H1 (cell line): ENCODE measurements at regions not wholly inside any gene's neighbourhood (a gene's known extent, or its start where the extent isn't known, plus 50 kb on each side); places are given as distances from the start of the nearest gene placed in this dataset.

Experiments
- CTCF ChIA-PET: fragments of 300-600 bp; sonication (Branson Sonifier 250); formaldehyde crosslinking; loops from one replicate; lab custom pipeline; 2021; ENCODE audit not compliant: partially characterized antibody; lab: Charles Lee
- POLR2A ChIA-PET: fragments of 300-600 bp; sonication (Branson Sonifier 250); formaldehyde crosslinking; loops from one replicate; lab custom pipeline; 2021; ENCODE audit warnings: inconsistent platforms; ENCODE audit not compliant: partially characterized antibody; lab: Charles Lee
- DNase-seq, 2 experiments: peaks; one replicate each; pipeline versions ENCODE4 v3.0.0 to v3.0.0-alpha.2; 2010 to 2022; ENCODE audit warnings: low spot score in 2 of 2, low read depth in 1 of 2, mixed read lengths in 1 of 2
- FAIRE-seq: peaks from 2 replicates; lab custom pipeline; 2011; peaks lifted over from hg19 to GRCh38; lab: Jason Lieb, UNC
- H2AFZ ChIP-seq: 2 replicates; pipeline ENCODE4 v1.8.1; 2012; ENCODE audit warnings: low read length, inconsistent platforms
- H2AK5ac ChIP-seq: 2 replicates; pipeline ENCODE4 v1.6.1; 2013; ENCODE audit warnings: low read depth, low read length
- H2BK120ac ChIP-seq: replicated peaks from 2 replicates; pipeline ENCODE3; 2013; ENCODE audit warnings: low read depth, low read length, inconsistent platforms
- H2BK12ac ChIP-seq: 2 replicates; pipeline ENCODE4 v1.6.1; 2013; ENCODE audit warnings: low read depth, low read length
- H2BK15ac ChIP-seq: 2 replicates; pipeline ENCODE4 v1.6.1; 2013; ENCODE audit warnings: low read length
- H2BK20ac ChIP-seq: 2 replicates; pipeline ENCODE4 v1.6.1; 2013; ENCODE audit warnings: low read length
- H2BK5ac ChIP-seq: 2 replicates; pipeline ENCODE4 v1.6.1; 2013; ENCODE audit warnings: low read depth, low read length
- H3K14ac ChIP-seq: 2 replicates; pipeline ENCODE4 v1.6.1; 2013; ENCODE audit warnings: inconsistent platforms; ENCODE audit not compliant: insufficient read length
- H3K18ac ChIP-seq: 2 replicates; pipeline ENCODE4 v1.6.1; 2013; ENCODE audit warnings: low read length; ENCODE audit errors: extremely low read depth
- H3K23ac ChIP-seq: 2 replicates; pipeline ENCODE4 v1.6.1; 2013; ENCODE audit warnings: inconsistent platforms; ENCODE audit not compliant: insufficient read length
- H3K23me2 ChIP-seq: 2 replicates; pipeline ENCODE4 v1.6.1; 2013; ENCODE audit warnings: low read depth, low read length
- H3K27ac ChIP-seq: 2 replicates; pipeline ENCODE4 v1.6.1; 2011; ENCODE audit warnings: low read depth, low read length, inconsistent platforms
- H3K27me3 ChIP-seq, 4 experiments: replicated peaks in 1 of 4; 1 replicate in 1 of 4; 2 replicates in 3 of 4; pipeline versions ENCODE4 v1.6.1 to v1.8.1; 2011 to 2013; ENCODE audit warnings: low read length in 3 of 4, mild to moderate bottlenecking in 3 of 4, inconsistent platforms in 2 of 4, mixed read lengths in 2 of 4, moderate library complexity in 1 of 4; ENCODE audit not compliant: control insufficient read depth in 3 of 4, insufficient read depth in 3 of 4; ENCODE audit errors: extremely low read depth in 1 of 4
- H3K36me3 ChIP-seq, 4 experiments: 2 replicates each; pipeline versions ENCODE4 v1.6.1 to v1.8.1; 2011 to 2013; ENCODE audit warnings: mild to moderate bottlenecking in 4 of 4, low read length in 3 of 4, moderate library complexity in 2 of 4, control low read depth in 1 of 4, inconsistent platforms in 1 of 4; ENCODE audit not compliant: insufficient read depth in 4 of 4, control insufficient read depth in 2 of 4
- H3K4ac ChIP-seq: replicated peaks from 2 replicates; pipeline ENCODE3; 2013; ENCODE audit warnings: low read length, low read depth, mixed read lengths, inconsistent platforms; ENCODE audit not compliant: insufficient read length
- H3K4me1 ChIP-seq, 4 experiments: replicated peaks in 1 of 4; 1 replicate in 1 of 4; 2 replicates in 3 of 4; pipeline versions ENCODE4 v1.6.1 to v1.8.1; 2011 to 2013; ENCODE audit warnings: low read length in 3 of 4, inconsistent platforms in 2 of 4, mixed read lengths in 1 of 4; ENCODE audit not compliant: insufficient read depth in 4 of 4, control insufficient read depth in 3 of 4
- H3K4me2 ChIP-seq, 2 experiments: 2 replicates each; pipeline versions ENCODE4 v1.6.1 to v1.8.1; 2011 to 2013; ENCODE audit warnings: low read depth in 2 of 2, low read length in 2 of 2, control low read depth in 1 of 2, inconsistent platforms in 1 of 2, mild to moderate bottlenecking in 1 of 2; ENCODE audit not compliant: insufficient read depth in 1 of 2
- H3K4me3 ChIP-seq, 4 experiments: fragments of 200-600, 300-600 bp in 1 of 4; sonication (generic), shearing (Covaris generic), sonication (Bioruptor Twin) in 1 of 4; 2 replicates each; pipeline versions ENCODE4 v1.5.1 to v1.8.1; 2011 to 2016; ENCODE audit warnings: low read length in 4 of 4, low read depth in 3 of 4, control low read depth in 2 of 4, inconsistent platforms in 2 of 4, mild to moderate bottlenecking in 2 of 4, mixed read lengths in 1 of 4, moderate library complexity in 1 of 4; ENCODE audit not compliant: insufficient read depth in 2 of 4; ENCODE audit errors: extremely low read depth in 1 of 4
- H3K56ac ChIP-seq: replicated peaks from 2 replicates; pipeline ENCODE3; 2013; ENCODE audit warnings: low read depth, mild to moderate bottlenecking, mixed read lengths, low read length, inconsistent platforms; ENCODE audit not compliant: insufficient read length
- H3K79me1 ChIP-seq: 2 replicates; pipeline ENCODE4 v1.6.1; 2013; ENCODE audit warnings: low read depth, low read length, control low read depth
- H3K79me2 ChIP-seq, 2 experiments: 2 replicates each; pipeline versions ENCODE4 v1.6.1 to v1.8.1; 2012 to 2013; ENCODE audit warnings: low read length in 2 of 2, mild to moderate bottlenecking in 2 of 2, inconsistent platforms in 1 of 2; ENCODE audit not compliant: insufficient read depth in 2 of 2, control insufficient read depth in 1 of 2
- H3K9ac ChIP-seq, 4 experiments: replicated peaks in 1 of 4; 1 replicate in 1 of 4; 2 replicates in 3 of 4; pipeline versions ENCODE4 v1.6.1 to v1.8.1; 2011 to 2013; ENCODE audit warnings: low read depth in 3 of 4, low read length in 3 of 4, control low read depth in 2 of 4, mild to moderate bottlenecking in 2 of 4, moderate library complexity in 2 of 4, inconsistent platforms in 1 of 4; ENCODE audit errors: extremely low read depth in 1 of 4
- H3K9me3 ChIP-seq, 2 experiments: 2 replicates each; pipeline versions ENCODE4 v1.6.1 to v1.8.1; 2012 to 2013; ENCODE audit warnings: mild to moderate bottlenecking in 2 of 2, moderate library complexity in 2 of 2, control low read depth in 1 of 2, inconsistent platforms in 1 of 2, low read depth in 1 of 2, low read length in 1 of 2, mixed read lengths in 1 of 2; ENCODE audit not compliant: insufficient read depth in 2 of 2
- H4K20me1 ChIP-seq, 2 experiments: replicated peaks in 1 of 2; 2 replicates each; pipeline versions ENCODE3 to v1.8.1; 2011 to 2013; ENCODE audit warnings: inconsistent platforms in 2 of 2, low read length in 2 of 2, mild to moderate bottlenecking in 1 of 2; ENCODE audit not compliant: insufficient read depth in 2 of 2, control insufficient read depth in 1 of 2
- H4K5ac ChIP-seq: 2 replicates; pipeline ENCODE4 v1.6.1; 2013; ENCODE audit warnings: low read length, low read depth, mixed read lengths, inconsistent platforms; ENCODE audit not compliant: insufficient read length
- H4K8ac ChIP-seq: 2 replicates; pipeline ENCODE4 v1.8.0; 2013; ENCODE audit warnings: mild to moderate bottlenecking, moderate library complexity, low read length, inconsistent platforms; ENCODE audit not compliant: insufficient read depth; ENCODE audit errors: extremely low read depth
- H4K91ac ChIP-seq: replicated peaks from 2 replicates; pipeline ENCODE3; 2013; ENCODE audit warnings: low read length, mixed read lengths, inconsistent platforms; ENCODE audit not compliant: insufficient read length
- ASH2L ChIP-seq: fragments of 200-600, 300-600 bp; sonication (generic); IDR thresholded peaks from one replicate; pipeline ENCODE4 v1.7.1; 2017; ENCODE audit warnings: low read length
- ATF2 ChIP-seq: IDR thresholded peaks from 2 replicates; pipeline ENCODE4 v1.6.1; 2012; ENCODE audit warnings: low read length, inconsistent platforms
- CBX5 ChIP-seq: fragments of 300-800, 300-1000 bp; sonication (generic); IDR thresholded peaks from 2 replicates; pipeline ENCODE4 v1.7.1; 2016; ENCODE audit warnings: antibody characterized with exemption, low read length, low read depth
- CREB1 ChIP-seq: IDR thresholded peaks from 2 replicates; pipeline ENCODE4 v1.6.1; 2012; ENCODE audit warnings: inconsistent platforms
- KDM1A ChIP-seq: fragments of 200-600, 300-600 bp; sonication (generic); IDR thresholded peaks from 2 replicates; pipeline ENCODE4 v1.7.1; 2016; ENCODE audit warnings: mild to moderate bottlenecking, low read length, borderline replicate concordance
- MAX ChIP-seq: IDR thresholded peaks from 2 replicates; pipeline ENCODE4 v1.6.1; 2012; ENCODE audit warnings: inconsistent platforms
- SIRT6 ChIP-seq: IDR thresholded peaks from one replicate; pipeline ENCODE4 v1.7.1; 2012; ENCODE audit warnings: low read length, inconsistent platforms
- SP2 ChIP-seq: IDR thresholded peaks from 2 replicates; pipeline ENCODE4 v1.6.1; 2012; ENCODE audit warnings: mild to moderate bottlenecking, low read length, inconsistent platforms
- SRF ChIP-seq: IDR thresholded peaks from 2 replicates; pipeline ENCODE4 v1.6.1; 2011; ENCODE audit warnings: mild to moderate bottlenecking, low read depth, low read length, moderate library complexity
- SUZ12 ChIP-seq: fragments of 200-600 bp; sonication (generic); IDR thresholded peaks from 2 replicates; pipeline ENCODE4 v1.6.1; 2012; ENCODE audit warnings: mild to moderate bottlenecking, inconsistent platforms, low read length, moderate library complexity, mixed read lengths
- TCF12 ChIP-seq: IDR thresholded peaks from 2 replicates; pipeline ENCODE4 v1.6.1; 2011; ENCODE audit warnings: low read depth, mild to moderate bottlenecking, low read length
- USF2 ChIP-seq: IDR thresholded peaks from 2 replicates; pipeline ENCODE4 v1.6.1; 2011; ENCODE audit warnings: low read length, improper control_type of control experiment
- YY1 ChIP-seq: IDR thresholded peaks from 2 replicates; pipeline ENCODE4 v1.6.1; 2011; ENCODE audit warnings: low read depth, mild to moderate bottlenecking, low read length
- WGBS, 2 experiments: shearing (Covaris generic) in 1 of 2; methylation state at CpG; one replicate each; pipeline versions ENCODE4 v1.1.6 to v1.1.7; 2013 to 2015; ENCODE audit warnings: low lambda C conversion rate in 2 of 2, mixed read lengths in 2 of 2, inconsistent platforms in 1 of 2, low coverage in 1 of 2, missing lambda C conversion rate in 1 of 2; ENCODE audit not compliant: insufficient replicate concordance in 2 of 2, insufficient coverage in 1 of 2, insufficient read length in 1 of 2; ENCODE audit errors: extremely low coverage in 1 of 2, missing lambda C conversion rate in 1 of 2; 5-methylcytosine and 5-hydroxymethylcytosine counted together

- no peak overlapping the region for H4K5ac ChIP-seq
- H4K91ac ChIP-seq = no peak overlapping the region
- H3K27ac ChIP-seq = no peak overlapping the region
- no peaks in the 10 kb centered on the region for H3K79me1 ChIP-seq
- ChIA-PET POLR2A (no interaction called here), CTCF (interaction anchor here (1.1 kb wide), 1 partner anchor 232 kb away, joined by 3 read pairs; no protein-coding TSS in a partner anchor)
- no peak overlapping the region for H3K4ac ChIP-seq
- H2BK12ac ChIP-seq = no peak overlapping the region
- no peak overlapping the region for H2BK20ac ChIP-seq
- no peaks in the 10 kb centered on the region for H3K9me3 ChIP-seq
- no peak overlapping the region for H2BK15ac ChIP-seq
- H3K14ac ChIP-seq = no peak overlapping the region
- H2AK5ac ChIP-seq = no peak overlapping the region
- H3K27me3 ChIP-seq = peaks cover 0 to 6% (median 2%) of the 10 kb centered on the region in 4 experiments; a peak in 4 of 7 replicates
- FAIRE-seq (no peak), DNase-seq (no peak)
- no peak overlapping the region for H3K4me2 ChIP-seq
- no peak overlapping the region for H3K56ac ChIP-seq
- WGBS, 2 experiments = 63% methylated on average over 2 of the region's 2 CpGs; no CpG with 5 or more reads in 1 of the 2 experiments
- H3K79me2 ChIP-seq = no peaks in the 10 kb centered on the region
- H4K8ac ChIP-seq = no peak overlapping the region
- no peaks in the 10 kb centered on the region for H3K23me2 ChIP-seq
- no peak overlapping the region for H3K9ac ChIP-seq
- no peak overlapping the region for H2BK120ac ChIP-seq
- H3K18ac ChIP-seq = no peak overlapping the region
- no peak overlapping the region for H3K4me3 ChIP-seq
- H4K20me1 ChIP-seq = no peaks in the 10 kb centered on the region
- no peaks in the 10 kb centered on the region for H3K36me3 ChIP-seq
- H2BK5ac ChIP-seq = no peak overlapping the region
- H2AFZ ChIP-seq = no peak overlapping the region
- no peak overlapping the region for H3K23ac ChIP-seq
- H3K4me1 ChIP-seq = 0 out of 7 replicates have a peak, but pooled peaks cover 0 to 3% (median 0%) of the 10 kb centered on the region in 4 experiments
- TF ChIP-seq ATF2 = no peak
- no peak for TF ChIP-seq CREB1
- no peak for TF ChIP-seq SRF
- no peak for TF ChIP-seq MAX
- no peak for TF ChIP-seq KDM1A
- TF ChIP-seq YY1 = no peak
- no peak for TF ChIP-seq SP2
- TF ChIP-seq CBX5 = no peak
- no peak for TF ChIP-seq SUZ12
- TF ChIP-seq USF2 = no peak
- no peak for TF ChIP-seq TCF12
- no peak for TF ChIP-seq ASH2L
- no peak for TF ChIP-seq SIRT6
These were observed 68.1 kb upstream of the SIMC1 start for GRCh38 chr5:176170084-176170483.
